Keratinocyte (primary cell): ENCODE measurements at regions not wholly inside any gene's neighbourhood (a gene's known extent, or its start where the extent isn't known, plus 50 kb on each side); places are given as distances from the start of the nearest gene placed in this dataset.

Source experiments
- EZH2 ChIP-seq: IDR thresholded peaks from one replicate; pipeline ENCODE4 v1.6.1; 2012; ENCODE audit warnings: inconsistent platforms, mild to moderate bottlenecking, low read length, moderate library complexity
- TF ChIP-seq, protein P1 (sequence below), 3 experiments: IDR thresholded peaks in 1 of 3; conservative IDR thresholded peaks in 1 of 3; optimal IDR thresholded peaks in 1 of 3; 2 replicates in 2 of 3; 3 replicates in 1 of 3; pipeline versions ENCODE3 to v1.5.1; 2011; ENCODE audit warnings: low read length in 3 of 3, mild to moderate bottlenecking in 3 of 3, moderate library complexity in 2 of 3, control low read depth in 1 of 3, inconsistent platforms in 1 of 3; ENCODE audit not compliant: insufficient read depth in 2 of 3; ENCODE audit errors: extremely low read depth in 1 of 3

DNA sequence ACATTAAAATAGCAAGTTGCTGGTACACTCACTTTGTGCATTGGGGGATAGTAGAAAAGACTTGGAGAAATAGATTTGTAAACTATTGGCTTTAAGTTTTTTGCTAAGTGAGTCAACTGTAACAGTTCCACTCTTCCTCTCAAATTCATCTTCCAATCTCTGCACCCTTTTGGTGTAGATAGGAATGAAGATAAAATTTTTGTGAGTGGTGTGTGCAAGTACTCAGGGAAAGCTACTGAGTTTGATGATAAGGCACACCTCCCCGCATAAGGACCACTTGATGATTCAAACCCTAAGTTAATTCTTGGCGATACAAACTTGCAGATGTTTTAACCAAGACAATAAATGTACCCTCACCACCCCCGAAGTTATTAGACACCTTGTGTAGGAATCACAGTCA lies 168.3 kb upstream of the SLITRK1 start:
- TF ChIP-seq, protein P1, sequence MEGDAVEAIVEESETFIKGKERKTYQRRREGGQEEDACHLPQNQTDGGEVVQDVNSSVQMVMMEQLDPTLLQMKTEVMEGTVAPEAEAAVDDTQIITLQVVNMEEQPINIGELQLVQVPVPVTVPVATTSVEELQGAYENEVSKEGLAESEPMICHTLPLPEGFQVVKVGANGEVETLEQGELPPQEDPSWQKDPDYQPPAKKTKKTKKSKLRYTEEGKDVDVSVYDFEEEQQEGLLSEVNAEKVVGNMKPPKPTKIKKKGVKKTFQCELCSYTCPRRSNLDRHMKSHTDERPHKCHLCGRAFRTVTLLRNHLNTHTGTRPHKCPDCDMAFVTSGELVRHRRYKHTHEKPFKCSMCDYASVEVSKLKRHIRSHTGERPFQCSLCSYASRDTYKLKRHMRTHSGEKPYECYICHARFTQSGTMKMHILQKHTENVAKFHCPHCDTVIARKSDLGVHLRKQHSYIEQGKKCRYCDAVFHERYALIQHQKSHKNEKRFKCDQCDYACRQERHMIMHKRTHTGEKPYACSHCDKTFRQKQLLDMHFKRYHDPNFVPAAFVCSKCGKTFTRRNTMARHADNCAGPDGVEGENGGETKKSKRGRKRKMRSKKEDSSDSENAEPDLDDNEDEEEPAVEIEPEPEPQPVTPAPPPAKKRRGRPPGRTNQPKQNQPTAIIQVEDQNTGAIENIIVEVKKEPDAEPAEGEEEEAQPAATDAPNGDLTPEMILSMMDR (optimal IDR thresholded peaks at IDR 0.05 in 1 of 3, IDR thresholded peaks at IDR 0.05 in 1 of 3, conservative IDR thresholded peaks at IDR 0.05 in 1 of 3; ENCODE audit: extremely low read depth in 1 of 3, insufficient read depth in 2 of 3, low read length in 3 of 3) = no peak
- TF ChIP-seq EZH2 = no peak
